ENCODE measurements at regions not wholly inside any gene's neighbourhood (a gene's known extent, or its start where the extent isn't known, plus 50 kb on each side); places are given as distances from the start of the nearest gene placed in this dataset.

DNA sequence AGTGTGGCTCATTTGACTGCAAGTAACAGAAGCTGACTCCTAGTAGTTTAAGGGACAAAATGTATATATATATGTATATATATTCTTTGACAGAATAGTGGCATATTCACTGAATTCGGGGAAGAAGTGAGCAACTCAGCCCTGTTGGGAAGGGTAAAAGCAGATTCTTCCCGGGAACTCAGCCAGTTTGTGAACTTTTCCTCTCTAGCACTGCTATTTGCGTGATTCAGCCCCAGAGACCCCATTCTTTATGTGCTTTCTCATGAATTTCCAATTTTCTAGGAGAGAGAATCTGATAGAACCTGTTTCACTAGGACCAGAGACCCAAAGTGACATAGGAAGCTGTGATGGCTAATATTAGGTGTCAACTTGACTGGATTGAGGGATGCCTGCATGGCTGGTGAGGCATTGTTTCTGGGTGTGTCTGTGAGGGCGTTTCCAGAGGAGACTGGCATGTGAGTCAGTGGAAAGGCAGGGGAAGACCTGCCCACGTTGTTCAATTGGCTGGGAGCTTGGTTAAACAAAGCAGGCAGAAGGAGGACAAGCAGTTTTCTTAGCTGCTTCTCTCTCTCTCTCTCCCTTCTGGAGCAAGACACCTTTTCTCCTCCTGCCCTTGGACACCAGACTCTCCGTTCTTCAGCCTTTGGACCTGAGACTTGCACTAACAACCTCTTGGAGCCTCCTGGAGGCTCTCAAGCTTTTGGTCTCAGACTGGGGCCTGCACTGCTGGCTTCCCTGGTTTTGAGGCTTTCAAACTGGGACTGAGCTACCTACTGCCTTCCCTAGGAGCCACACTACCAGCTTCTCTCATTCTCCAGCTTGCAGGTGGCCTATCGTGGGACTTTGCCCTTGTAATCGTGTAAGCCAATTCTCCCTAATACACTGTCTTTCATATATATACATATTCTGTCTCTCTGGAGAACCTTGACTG, 93.4 kb upstream of the KCNK1 start:
- DNase-seq, result no peak

GRCh38 chr1:233523047-233523446, 90.9 kb upstream of the KCNK1 start:
- DNase-seq, result no peak

- no peak for DNase-seq
These were observed 86.1 kb upstream of the KCNK1 start for GRCh38 chr1:233527818-233528217.

- DNase-seq, result no peak
These were observed 83.1 kb upstream of the KCNK1 start for GRCh38 chr1:233530665-233531386.

- no peak for DNase-seq
These were observed 73.1 kb upstream of the KCNK1 start for GRCh38 chr1:233540816-233541215.

DNA sequence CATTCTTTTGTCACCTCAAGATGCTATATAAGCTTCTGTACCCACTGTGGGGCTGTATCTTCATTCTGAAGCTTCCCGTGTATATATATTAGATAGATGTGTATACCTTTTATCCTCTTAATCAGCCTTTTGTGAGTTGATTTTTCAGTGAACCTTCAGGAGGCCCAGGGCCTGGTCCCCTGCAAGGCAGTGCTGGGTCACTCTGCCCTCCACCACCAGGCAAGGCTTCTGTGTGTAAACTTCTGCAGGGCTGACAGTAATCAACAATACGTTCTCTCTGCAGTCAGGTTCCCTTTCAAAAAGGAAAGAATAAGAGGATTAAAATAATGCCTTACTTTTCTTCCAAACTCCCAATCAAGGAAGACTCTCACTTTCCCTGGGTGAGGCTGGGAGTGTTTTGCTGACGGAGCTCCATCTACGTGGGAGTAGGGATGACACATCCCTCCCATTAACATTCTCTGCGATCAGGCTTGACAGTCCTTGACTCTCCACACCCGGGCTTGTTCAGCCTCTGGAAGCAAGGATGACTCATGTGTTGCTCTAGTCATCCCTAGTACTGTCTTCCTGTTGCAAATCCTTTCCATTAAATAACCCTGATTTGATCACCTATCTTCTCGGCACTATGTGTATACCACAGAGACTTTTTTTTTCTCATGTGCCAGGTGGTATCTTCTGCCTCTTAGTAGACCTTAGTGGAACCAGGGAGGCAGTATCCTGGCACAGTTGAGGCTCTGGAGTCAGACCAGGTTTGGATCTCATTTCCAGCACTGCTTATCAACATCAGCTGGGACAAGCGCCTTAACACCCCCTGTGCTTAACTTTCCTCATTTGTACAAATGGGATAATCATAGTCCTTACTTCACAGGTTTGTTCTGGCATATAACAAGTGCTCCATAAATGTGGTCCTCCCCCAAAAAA, 70.3 kb upstream of the KCNK1 start:
- no peak for DNase-seq

DNA sequence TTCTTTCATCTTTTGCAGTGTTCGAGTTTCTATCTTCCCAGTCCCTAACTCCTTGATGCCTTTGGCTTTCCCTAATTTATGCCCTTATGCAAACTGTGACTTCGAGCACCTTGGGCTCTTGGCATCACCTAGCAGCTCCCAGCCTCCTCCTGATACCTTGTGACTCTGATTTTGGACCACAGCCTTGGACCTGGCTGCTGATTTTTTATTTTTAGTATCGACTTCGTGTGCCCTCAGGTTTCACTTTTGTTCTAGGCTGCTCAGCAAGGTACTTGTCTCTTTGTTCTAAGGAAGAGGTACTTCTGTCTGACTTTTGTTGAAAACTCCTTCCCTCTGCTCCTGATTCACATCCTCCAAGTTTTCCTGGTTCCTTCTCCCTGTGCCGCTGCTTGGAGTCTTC, 69.6 kb upstream of the KCNK1 start:
- DNase-seq, result no peak

- no peak for DNase-seq
These were observed 66.2 kb upstream of the KCNK1 start for GRCh38 chr1:233547726-233548125.

DNA sequence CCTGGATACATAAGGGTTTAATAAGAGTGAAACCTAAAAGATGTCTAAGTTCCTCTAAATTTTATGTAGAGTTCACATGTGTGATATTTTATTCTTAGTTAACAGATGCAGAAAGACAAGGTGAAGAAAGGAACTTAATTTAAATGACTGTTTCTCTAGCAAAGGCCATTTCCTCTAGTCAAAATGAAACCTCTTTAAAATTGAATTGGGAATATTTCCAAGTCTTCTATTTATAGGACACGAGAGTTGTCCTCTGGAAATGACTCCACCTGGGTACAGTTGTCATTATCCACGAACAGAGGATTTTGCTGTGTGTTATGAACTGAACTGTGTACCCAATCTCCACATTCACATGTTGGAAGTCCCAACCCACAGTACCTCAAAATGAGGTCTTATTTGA, 64.5 kb upstream of the KCNK1 start:
- no peak for DNase-seq

GRCh38 chr1:233549917-233550316, 64.0 kb upstream of the KCNK1 start:
- DNase-seq, result no peak

GRCh38 chr1:233554037-233554436, 59.9 kb upstream of the KCNK1 start:
- DNase-seq, result no peak

GRCh38 chr1:233561708-233562426, 52.0 kb upstream of the KCNK1 start:
- no peak for DNase-seq
